Retina (tissue), 1 donor: ENCODE measurements at regions not wholly inside any gene's neighbourhood (a gene's known extent, or its start where the extent isn't known, plus 50 kb on each side); places are given as distances from the start of the nearest gene placed in this dataset.
A peak's percentile ranks its signal among the peaks of the same experiment; 100 is the strongest.

ENCODE experiments used
- DNase-seq: peaks from one replicate; pipeline ENCODE4 v3.0.0-alpha.2; 2016

DNA sequence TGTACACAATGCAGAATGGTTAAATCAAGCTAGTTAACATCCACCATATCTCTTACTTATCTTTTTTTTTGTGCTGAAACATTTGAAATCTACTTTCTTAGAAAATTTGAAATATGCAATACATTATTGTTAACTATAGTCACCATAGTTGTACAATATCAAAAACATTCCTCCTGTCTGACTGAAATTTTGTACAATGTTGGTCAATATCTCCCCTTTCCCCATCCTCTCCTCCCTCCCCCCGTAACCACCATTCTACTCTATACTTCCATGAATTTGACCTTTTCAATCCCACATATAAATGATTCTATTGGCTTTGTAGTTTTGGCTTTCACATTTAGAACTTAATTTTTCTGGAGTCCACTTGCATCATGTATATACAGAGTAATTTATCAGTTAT, 63.5 kb upstream of the DCD start:
- DNase-seq = no peak

DNA sequence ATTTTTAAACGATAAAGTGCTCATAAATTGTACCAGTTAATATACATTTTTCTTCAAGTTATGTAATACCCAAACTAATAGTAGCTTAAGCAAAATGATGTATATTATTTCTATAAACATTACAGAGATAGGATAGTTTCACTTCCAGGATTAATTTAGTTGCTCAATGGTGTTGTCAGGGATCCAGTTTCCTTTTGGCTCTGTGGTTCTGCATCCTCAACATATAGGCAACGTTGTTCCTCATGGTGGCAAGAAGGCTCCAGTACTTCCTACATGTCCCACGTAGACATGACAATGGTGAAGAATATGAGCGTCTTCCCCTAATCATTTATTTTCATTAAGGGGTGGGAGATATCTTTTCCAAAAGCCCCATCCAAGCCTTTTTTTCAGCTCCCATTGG, 60.7 kb upstream of the DCD start:
- DNase-seq = no peak

DNA sequence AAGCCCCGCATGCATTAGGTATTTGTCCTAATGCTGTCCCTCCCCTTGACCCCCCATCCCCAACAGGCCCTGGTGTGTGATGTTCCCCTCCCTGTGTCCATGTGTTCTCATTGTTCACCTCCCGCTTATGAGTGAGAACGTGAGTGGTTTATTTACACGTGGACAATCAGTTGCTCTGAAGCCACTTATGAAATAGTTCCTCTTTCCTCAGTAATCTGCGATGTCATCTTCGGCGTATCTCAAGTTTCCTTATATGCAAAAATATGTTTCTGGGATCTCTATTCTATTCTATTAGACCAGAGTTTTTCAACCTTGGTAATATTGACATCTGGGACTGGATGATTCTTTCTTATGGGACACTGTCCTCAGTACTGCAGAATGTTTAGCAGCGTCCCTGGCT, 56.0 kb upstream of the DCD start:
- no peak for DNase-seq

DNA sequence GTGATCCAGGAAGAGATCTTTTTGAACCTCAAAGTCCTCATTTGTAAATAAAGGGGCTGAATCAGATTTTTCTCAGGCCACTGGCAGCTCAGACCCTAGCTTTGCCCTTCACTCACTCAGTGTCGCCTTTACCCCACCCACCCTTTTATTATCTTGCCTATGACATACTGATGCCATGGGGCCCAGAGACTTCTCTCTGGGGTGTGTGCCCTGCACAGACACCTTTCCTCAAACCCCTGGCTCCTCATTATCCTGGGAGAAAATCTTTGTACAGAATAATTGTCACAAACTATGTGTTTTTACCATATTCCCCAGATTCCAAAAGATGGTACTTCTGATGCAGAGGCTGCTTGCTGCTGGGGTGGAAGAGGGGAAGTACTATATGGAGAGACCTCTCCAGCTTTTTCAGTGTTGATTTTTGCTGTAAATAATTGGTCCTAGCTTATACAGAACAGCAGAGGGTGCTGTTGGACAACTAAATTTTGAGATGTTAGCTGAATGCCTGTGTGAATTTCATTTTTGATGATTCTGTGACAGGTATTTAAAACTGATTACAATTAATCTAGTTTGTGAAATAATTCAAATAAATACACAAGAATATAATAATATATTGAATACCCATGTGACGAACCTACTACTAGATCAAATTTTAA, 53.9 kb upstream of the DCD start:
- DNase-seq = peak; percentile 26

DNA sequence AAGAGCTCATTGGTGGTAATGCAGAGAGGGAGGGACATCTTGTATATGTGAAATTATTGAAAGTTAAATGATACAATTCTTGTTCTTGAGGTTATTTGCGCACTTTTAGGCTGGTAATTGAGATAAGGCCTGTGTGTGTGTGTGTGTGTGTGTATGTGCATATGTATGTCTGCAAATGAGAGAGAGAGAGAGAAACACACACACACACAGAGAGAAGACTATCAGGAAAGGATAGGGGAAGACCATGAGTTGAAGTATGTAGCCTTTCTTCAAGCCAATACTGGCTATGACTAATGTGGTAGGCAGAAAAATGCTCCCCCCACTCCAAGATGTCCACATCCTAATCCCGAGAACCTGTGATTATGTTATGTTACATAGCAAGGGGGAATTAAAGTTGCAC, 52.7 kb upstream of the DCD start:
- DNase-seq = no peak

DNA sequence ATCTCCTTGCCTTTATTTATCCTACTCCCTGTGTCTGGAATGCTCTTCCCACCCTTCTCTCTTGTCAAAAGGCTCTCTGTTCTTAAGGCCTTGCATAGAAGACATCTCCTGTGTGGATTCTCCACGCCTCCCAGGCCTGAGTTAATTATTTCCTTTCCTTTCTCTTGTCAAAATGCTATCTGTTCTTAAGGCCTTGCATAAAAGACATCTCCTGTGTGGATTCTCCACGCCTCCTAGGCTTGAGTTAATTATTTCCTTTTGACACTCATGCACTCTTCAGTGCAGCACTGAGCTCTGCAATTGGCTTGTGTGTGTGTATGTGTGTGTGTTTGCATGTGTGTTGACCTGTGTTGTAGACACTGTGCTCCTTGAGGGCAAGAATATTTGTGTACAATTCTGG, 52.1 kb upstream of the DCD start:
- no peak for DNase-seq
